ENCODE measurements at regions not wholly inside any gene's neighbourhood (a gene's known extent, or its start where the extent isn't known, plus 50 kb on each side); places are given as distances from the start of the nearest gene placed in this dataset.

DNA sequence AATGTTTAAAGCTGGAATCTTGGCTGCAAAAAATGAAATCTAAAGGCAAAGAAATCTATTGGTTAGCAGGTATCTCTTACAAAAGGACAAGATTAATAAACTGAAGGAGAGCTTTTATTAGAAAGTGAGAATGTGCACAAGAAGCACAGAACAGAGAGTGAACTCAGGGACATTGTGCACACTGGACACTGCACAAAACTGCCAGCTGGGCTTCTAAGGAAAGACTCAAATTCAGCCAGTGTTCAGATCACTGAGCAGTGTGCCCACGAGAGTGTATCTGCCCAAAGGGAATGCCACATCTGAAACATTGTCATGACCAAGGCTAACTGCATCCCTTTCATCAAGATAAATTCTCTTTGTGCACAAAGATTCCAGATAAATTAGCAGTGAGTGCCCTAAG, 129.7 kb upstream of the KCNH7 start:
- TF ChIP-seq ZNF274 (IDR thresholded peaks at IDR 0.05; ENCODE audit: low read depth, low read length): no peak
- no peak for TF ChIP-seq SUZ12 (IDR thresholded peaks at IDR 0.05; ENCODE audit: extremely low read depth, insufficient read depth, insufficient read length)
